Activated T-cell treated with anti-CD3 and anti-CD28 coated beads, Interleukin-2, amount 50 U/mL, for 4 hours (primary cell): ENCODE measurements at regions not wholly inside any gene's neighbourhood (a gene's known extent, or its start where the extent isn't known, plus 50 kb on each side); places are given as distances from the start of the nearest gene placed in this dataset.

Experiments
- ATAC-seq, 2 donors: fragments of 200-7000 bp; cut with Tn5 transposase; one replicate each; pipeline ENCODE4 v1.10.0; 2021
- DNase-seq: peaks from one replicate; pipeline ENCODE4 v3.0.0-alpha.2; 2020
- H3K27me3 Mint-ChIP-seq: one replicate; pipeline ENCODE4 v1.8.0; 2021; ENCODE audit warnings: low read depth, mixed read lengths
- H3K36me3 Mint-ChIP-seq: one replicate; pipeline ENCODE4 v1.8.0; 2022; ENCODE audit warnings: mixed read lengths; ENCODE audit not compliant: insufficient read depth
- H3K4me1 Mint-ChIP-seq: one replicate; pipeline ENCODE4 v1.8.0; 2021; ENCODE audit warnings: low read depth, mixed read lengths
- H3K4me3 Mint-ChIP-seq: one replicate; pipeline ENCODE4 v1.8.0; 2021; ENCODE audit warnings: mild to moderate bottlenecking, moderate library complexity, mixed read lengths
- H3K9me3 Mint-ChIP-seq: one replicate; pipeline ENCODE4 v1.8.0; 2021; ENCODE audit warnings: mixed read lengths

GRCh38 chr3:160154596-160154995 lies 70.6 kb upstream of the C3orf80 start:
- Mint-ChIP-seq H3K36me3 (no peaks in the 10 kb centered on the region), H3K9me3 (no peaks in the 10 kb centered on the region), H3K27me3 (peaks cover 2% of the 10 kb centered on the region), H3K4me3 (no peak overlapping the region), H3K4me1 (no peaks in the 10 kb centered on the region)
- no peak for DNase-seq
- no peak for ATAC-seq

- no peak overlapping the region for H3K4me3 Mint-ChIP-seq
These were observed 67.9 kb upstream of the C3orf80 start for GRCh38 chr3:160157321-160157720.

GRCh38 chr3:160159341-160159740 lies 65.9 kb upstream of the C3orf80 start:
- Mint-ChIP-seq H3K9me3 (no peaks in the 10 kb centered on the region), H3K27me3 (peaks cover 16% of the 10 kb centered on the region), H3K4me1 (no peaks in the 10 kb centered on the region), H3K36me3 (no peaks in the 10 kb centered on the region), H3K4me3 (no peak overlapping the region)
- no peak for DNase-seq
- no peak for ATAC-seq

More at GRCh38 chr3:160157321-160157720, 67.9 kb upstream of the C3orf80 start:
- no peak for DNase-seq
- H3K36me3 Mint-ChIP-seq: no peaks in the 10 kb centered on the region
- no peak for ATAC-seq
- H3K27me3 Mint-ChIP-seq: peaks cover 5% of the 10 kb centered on the region
- H3K9me3 Mint-ChIP-seq: no peaks in the 10 kb centered on the region
- H3K4me1 Mint-ChIP-seq: no peaks in the 10 kb centered on the region

GRCh38 chr3:160159806-160160205 lies 65.4 kb upstream of the C3orf80 start:
- Mint-ChIP-seq H3K4me1 (no peaks in the 10 kb centered on the region), H3K4me3 (no peak overlapping the region), H3K27me3 (peaks cover 16% of the 10 kb centered on the region), H3K36me3 (no peaks in the 10 kb centered on the region), H3K9me3 (no peaks in the 10 kb centered on the region)
- ATAC-seq (no peak), DNase-seq (no peak)

- no peaks in the 10 kb centered on the region for H3K4me1 Mint-ChIP-seq
- ATAC-seq: no peak
- no peak for DNase-seq
- peaks cover 16% of the 10 kb centered on the region for H3K27me3 Mint-ChIP-seq
- H3K9me3 Mint-ChIP-seq: no peaks in the 10 kb centered on the region
- no peak overlapping the region for H3K4me3 Mint-ChIP-seq
- H3K36me3 Mint-ChIP-seq: no peaks in the 10 kb centered on the region
These were observed 63.3 kb upstream of the C3orf80 start for GRCh38 chr3:160161921-160162320.

GRCh38 chr3:160162440-160162839 lies 62.8 kb upstream of the C3orf80 start:
- Mint-ChIP-seq H3K9me3 (no peaks in the 10 kb centered on the region), H3K4me1 (no peaks in the 10 kb centered on the region), H3K4me3 (no peak overlapping the region), H3K36me3 (no peaks in the 10 kb centered on the region), H3K27me3 (peaks cover 16% of the 10 kb centered on the region)
- DNase-seq (no peak), ATAC-seq (no peak)

GRCh38 chr3:160163229-160163878 lies 61.9 kb upstream of the C3orf80 start:
- H3K9me3 Mint-ChIP-seq: no peaks in the 10 kb centered on the region
- ATAC-seq: no peak
- no peak for DNase-seq
- no peaks in the 10 kb centered on the region for H3K36me3 Mint-ChIP-seq
- no peaks in the 10 kb centered on the region for H3K4me1 Mint-ChIP-seq
- no peak overlapping the region for H3K4me3 Mint-ChIP-seq
- H3K27me3 Mint-ChIP-seq: peaks cover 16% of the 10 kb centered on the region

- Mint-ChIP-seq H3K36me3 (no peaks in the 10 kb centered on the region), H3K9me3 (no peaks in the 10 kb centered on the region), H3K4me3 (no peak overlapping the region), H3K4me1 (peaks cover 3% of the 10 kb centered on the region), H3K27me3 (peaks cover 3% of the 10 kb centered on the region)
- ATAC-seq (no peak), DNase-seq (no peak)
These were observed 57.0 kb upstream of the C3orf80 start for GRCh38 chr3:160168246-160168645.

GRCh38 chr3:160169139-160169976 lies 55.9 kb upstream of the C3orf80 start:
- H3K36me3 Mint-ChIP-seq: no peaks in the 10 kb centered on the region
- no peaks in the 10 kb centered on the region for H3K27me3 Mint-ChIP-seq
- no peaks in the 10 kb centered on the region for H3K9me3 Mint-ChIP-seq
- ATAC-seq (no peak), DNase-seq (no peak)
- no peak overlapping the region for H3K4me3 Mint-ChIP-seq
- peaks cover 3% of the 10 kb centered on the region for H3K4me1 Mint-ChIP-seq

- ATAC-seq (no peak), DNase-seq (no peak)
- Mint-ChIP-seq H3K4me1 (peaks cover 3% of the 10 kb centered on the region), H3K36me3 (no peaks in the 10 kb centered on the region), H3K27me3 (no peaks in the 10 kb centered on the region), H3K4me3 (no peak overlapping the region), H3K9me3 (no peaks in the 10 kb centered on the region)
These were observed 54.5 kb upstream of the C3orf80 start for GRCh38 chr3:160170409-160171370.

GRCh38 chr3:160171813-160172212 lies 53.4 kb upstream of the C3orf80 start:
- Mint-ChIP-seq H3K4me3 (no peak overlapping the region), H3K9me3 (no peaks in the 10 kb centered on the region), H3K4me1 (peaks cover 3% of the 10 kb centered on the region), H3K27me3 (no peaks in the 10 kb centered on the region), H3K36me3 (no peaks in the 10 kb centered on the region)
- no peak for DNase-seq
- ATAC-seq: no peak

- no peak overlapping the region for H3K4me3 Mint-ChIP-seq
- DNase-seq (no peak), ATAC-seq (no peak)
- peaks cover 3% of the 10 kb centered on the region for H3K9me3 Mint-ChIP-seq
- H3K36me3 Mint-ChIP-seq: peaks cover 1% of the 10 kb centered on the region
- peaks cover 3% of the 10 kb centered on the region for H3K4me1 Mint-ChIP-seq
- H3K27me3 Mint-ChIP-seq: peaks cover 2% of the 10 kb centered on the region
These were observed 50.6 kb upstream of the C3orf80 start for GRCh38 chr3:160174621-160175020.
